Pons (tissue), 1 donor: ENCODE measurements at regions not wholly inside any gene's neighbourhood (a gene's known extent, or its start where the extent isn't known, plus 50 kb on each side); places are given as distances from the start of the nearest gene placed in this dataset.

ENCODE experiments used
- DNase-seq: peaks from one replicate; pipeline ENCODE4 v3.0.0-alpha.2; 2016; ENCODE audit warnings: low spot score

GRCh38 chr13:75132701-75133695 is 349.0 kb downstream of the TBC1D4 start:
- no peak for DNase-seq

GRCh38 chr13:75129331-75129730 is 352.6 kb downstream of the TBC1D4 start:
- no peak for DNase-seq

- no peak for DNase-seq
Measured at GRCh38 chr13:75124415-75124814, 357.6 kb downstream of the TBC1D4 start.

GRCh38 chr13:75123428-75123827 is 358.5 kb downstream of the TBC1D4 start:
- no peak for DNase-seq

- no peak for DNase-seq
Measured at GRCh38 chr13:75120085-75120484, 361.9 kb downstream of the TBC1D4 start.

GRCh38 chr13:75115171-75115570 is 366.8 kb downstream of the TBC1D4 start:
- DNase-seq, result no peak

- no peak for DNase-seq
Measured at GRCh38 chr13:75103976-75104375, 378.0 kb downstream of the TBC1D4 start.

GRCh38 chr13:75102001-75102716 is 379.8 kb downstream of the TBC1D4 start:
- no peak for DNase-seq

- no peak for DNase-seq
Measured at GRCh38 chr13:75101348-75101747, 380.6 kb downstream of the TBC1D4 start.

GRCh38 chr13:75092143-75092542 is 389.8 kb downstream of the TBC1D4 start:
- no peak for DNase-seq

- DNase-seq, result no peak
Measured at GRCh38 chr13:75091718-75092117, 390.3 kb downstream of the TBC1D4 start.

GRCh38 chr13:75090872-75091615 is 390.9 kb downstream of the TBC1D4 start:
- no peak for DNase-seq

GRCh38 chr13:75088915-75089314 is 393.1 kb downstream of the TBC1D4 start:
- no peak for DNase-seq

GRCh38 chr13:75079226-75079625 is 402.7 kb downstream of the TBC1D4 start:
- DNase-seq, result no peak

- no peak for DNase-seq
Measured at GRCh38 chr13:75076476-75076875, 405.5 kb downstream of the TBC1D4 start.

GRCh38 chr13:75073786-75074185 is 408.2 kb downstream of the TBC1D4 start:
- no peak for DNase-seq

GRCh38 chr13:75072891-75073290 is 409.1 kb downstream of the TBC1D4 start:
- no peak for DNase-seq

GRCh38 chr13:75072368-75072767 is 409.6 kb downstream of the TBC1D4 start:
- DNase-seq, result no peak

GRCh38 chr13:75071796-75072195 is 410.2 kb downstream of the TBC1D4 start:
- no peak for DNase-seq

- no peak for DNase-seq
Measured at GRCh38 chr13:75071395-75071794, 410.6 kb downstream of the TBC1D4 start.

GRCh38 chr13:75061909-75062308 is 420.1 kb downstream of the TBC1D4 start:
- no peak for DNase-seq

GRCh38 chr13:75055296-75055695 is 426.7 kb downstream of the TBC1D4 start:
- DNase-seq, result no peak
